Lung (tissue), 11 donors: ENCODE measurements at regions not wholly inside any gene's neighbourhood (a gene's known extent, or its start where the extent isn't known, plus 50 kb on each side); places are given as distances from the start of the nearest gene placed in this dataset.

ENCODE experiments used
- ATAC-seq: fragments of 200-7000 bp; cut with Tn5 transposase; one replicate; pipeline ENCODE4 v1.9.1; 2020; ENCODE audit warnings: moderate number of reproducible peaks; ENCODE audit not compliant: insufficient read depth, low FRiP score
- DNase-seq, 3 donors: peaks; one replicate each; pipeline ENCODE4 v3.0.0-alpha.2; 2013 to 2017
- H3K27ac ChIP-seq, 2 donors: one replicate each; pipeline ENCODE4 v1.5.1; 2013; ENCODE audit warnings: mild to moderate bottlenecking in 2 of 2, moderate library complexity in 2 of 2, control low read depth in 1 of 2, inconsistent platforms in 1 of 2, low read depth in 1 of 2, low read length in 1 of 2
- H3K27me3 ChIP-seq, 3 donors: one replicate each; pipeline ENCODE4 v1.5.1; 2013; ENCODE audit warnings: low read length in 2 of 3; ENCODE audit not compliant: control insufficient read depth in 3 of 3, insufficient read depth in 3 of 3
- H3K36me3 ChIP-seq, 4 donors: one replicate each; pipeline ENCODE4 v1.5.1; 2013; ENCODE audit warnings: low read length in 4 of 4, mild to moderate bottlenecking in 1 of 4, moderate library complexity in 1 of 4; ENCODE audit not compliant: control insufficient read depth in 4 of 4, insufficient read depth in 4 of 4
- H3K4me1 ChIP-seq, 5 donors: one replicate each; pipeline ENCODE4 v1.5.1; 2013; ENCODE audit warnings: low read length in 5 of 5, mild to moderate bottlenecking in 2 of 5, moderate library complexity in 1 of 5; ENCODE audit not compliant: control insufficient read depth in 5 of 5, insufficient read depth in 5 of 5
- H3K4me3 ChIP-seq: one replicate; pipeline ENCODE4 v1.5.1; 2013; ENCODE audit warnings: mild to moderate bottlenecking, control low read depth, moderate library complexity
- H3K9ac ChIP-seq, 2 donors: one replicate each; pipeline ENCODE4 v1.5.1; 2013; ENCODE audit warnings: low read length in 2 of 2, control low read depth in 1 of 2; ENCODE audit not compliant: insufficient read depth in 1 of 2
- H3K9me3 ChIP-seq, 4 donors: one replicate each; pipeline ENCODE4 v1.5.1; 2013; ENCODE audit warnings: low read length in 3 of 4, mild to moderate bottlenecking in 1 of 4, moderate library complexity in 1 of 4; ENCODE audit not compliant: control insufficient read depth in 4 of 4, insufficient read depth in 3 of 4
- WGBS, 2 donors: extraction: QIAGEN DNeasy Blood & Tissue Kit; methylation state at CpG; one replicate each; pipeline ENCODE4 v1.1.7; 2013; 5-methylcytosine and 5-hydroxymethylcytosine counted together
- TF ChIP-seq, protein P1 (sequence below): IDR thresholded peaks from 2 replicates; pipeline ENCODE4 v1.5.1; 2012; ENCODE audit warnings: mild to moderate bottlenecking; ENCODE audit errors: control extremely low read depth, extremely low read depth
- donor health status: control.
- donor health status: control.
- donor health status: Bipolar disorder and iron deficiency.
- donor health status: healthy.
- donor health status: DM: yes; HTN: yes; CAD: no.

DNA sequence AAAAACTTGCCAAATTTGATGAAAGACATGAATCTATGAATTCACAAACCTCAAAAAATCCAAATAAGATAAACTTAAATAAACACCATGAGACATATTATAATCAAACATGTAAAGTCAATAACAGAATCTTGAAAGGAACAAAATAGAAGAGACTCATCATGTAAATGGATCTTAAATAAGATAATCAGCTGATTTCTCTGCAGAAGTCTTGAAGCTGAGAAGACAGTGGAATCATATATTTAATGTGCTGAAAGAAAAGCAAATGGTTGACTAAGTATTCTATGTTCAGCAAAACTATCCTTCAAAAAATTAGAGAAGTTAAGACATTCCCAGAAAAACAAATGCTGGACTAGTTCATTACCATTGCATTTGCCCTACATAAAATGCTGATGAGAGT is 215.7 kb upstream of the SPIN4 start:
- ATAC-seq = no peak

DNA sequence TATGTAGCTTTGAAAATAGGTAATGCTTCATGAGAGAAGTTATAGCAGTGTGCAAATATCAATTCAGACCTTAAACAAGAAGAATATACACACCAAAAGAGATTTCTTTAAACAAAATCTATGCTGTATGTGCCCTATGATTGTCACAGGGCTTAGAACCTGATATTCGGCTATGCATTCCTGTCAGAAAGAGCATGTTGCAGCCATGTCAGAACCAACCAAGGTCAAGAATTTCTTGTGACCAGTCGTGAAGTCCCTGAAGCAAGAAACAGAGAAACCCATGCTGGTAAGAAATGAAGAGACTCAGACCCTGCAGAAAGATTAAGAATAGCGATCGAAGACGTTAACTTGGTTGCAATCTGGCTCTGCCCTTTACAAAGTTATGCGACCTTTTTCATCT is 210.3 kb upstream of the SPIN4 start:
- WGBS, 2 donors = 7 to 34% methylated on average over 6 of the region's 6 CpGs
- peak overlapping the region in 1 of 2 donors; percentile 87 for H3K9ac ChIP-seq
- ATAC-seq (no peak), DNase-seq (peak in 2 of 3 donors; percentile 16 to 19)
- peaks cover 0 to 6% (median 0%) of the 10 kb centered on the region in 5 donors for H3K4me1 ChIP-seq
- TF ChIP-seq, protein P1, sequence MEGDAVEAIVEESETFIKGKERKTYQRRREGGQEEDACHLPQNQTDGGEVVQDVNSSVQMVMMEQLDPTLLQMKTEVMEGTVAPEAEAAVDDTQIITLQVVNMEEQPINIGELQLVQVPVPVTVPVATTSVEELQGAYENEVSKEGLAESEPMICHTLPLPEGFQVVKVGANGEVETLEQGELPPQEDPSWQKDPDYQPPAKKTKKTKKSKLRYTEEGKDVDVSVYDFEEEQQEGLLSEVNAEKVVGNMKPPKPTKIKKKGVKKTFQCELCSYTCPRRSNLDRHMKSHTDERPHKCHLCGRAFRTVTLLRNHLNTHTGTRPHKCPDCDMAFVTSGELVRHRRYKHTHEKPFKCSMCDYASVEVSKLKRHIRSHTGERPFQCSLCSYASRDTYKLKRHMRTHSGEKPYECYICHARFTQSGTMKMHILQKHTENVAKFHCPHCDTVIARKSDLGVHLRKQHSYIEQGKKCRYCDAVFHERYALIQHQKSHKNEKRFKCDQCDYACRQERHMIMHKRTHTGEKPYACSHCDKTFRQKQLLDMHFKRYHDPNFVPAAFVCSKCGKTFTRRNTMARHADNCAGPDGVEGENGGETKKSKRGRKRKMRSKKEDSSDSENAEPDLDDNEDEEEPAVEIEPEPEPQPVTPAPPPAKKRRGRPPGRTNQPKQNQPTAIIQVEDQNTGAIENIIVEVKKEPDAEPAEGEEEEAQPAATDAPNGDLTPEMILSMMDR = no peak
- peaks cover 0 to 3% (median 0%) of the 10 kb centered on the region in 4 donors for H3K9me3 ChIP-seq
- no peaks in the 10 kb centered on the region for H3K27me3 ChIP-seq
- H3K4me3 ChIP-seq = no peak overlapping the region
- peaks cover 0 to 5% (median 0%) of the 10 kb centered on the region in 4 donors for H3K36me3 ChIP-seq
- peak overlapping the region in 1 of 2 donors; percentile 60 for H3K27ac ChIP-seq

More for the DNA sequence above, 215.7 kb upstream of the SPIN4 start:
- TF ChIP-seq, protein P1 = no peak
- peaks cover 0 to 4% (median 0%) of the 10 kb centered on the region in 5 donors for H3K4me1 ChIP-seq
- no peak for DNase-seq
- H3K9me3 ChIP-seq = peaks cover 0 to 3% (median 0%) of the 10 kb centered on the region in 4 donors
- H3K27ac ChIP-seq = no peak overlapping the region
- H3K9ac ChIP-seq = no peak overlapping the region
- H3K4me3 ChIP-seq = no peak overlapping the region
- H3K27me3 ChIP-seq = no peaks in the 10 kb centered on the region
- no peaks in the 10 kb centered on the region for H3K36me3 ChIP-seq

DNA sequence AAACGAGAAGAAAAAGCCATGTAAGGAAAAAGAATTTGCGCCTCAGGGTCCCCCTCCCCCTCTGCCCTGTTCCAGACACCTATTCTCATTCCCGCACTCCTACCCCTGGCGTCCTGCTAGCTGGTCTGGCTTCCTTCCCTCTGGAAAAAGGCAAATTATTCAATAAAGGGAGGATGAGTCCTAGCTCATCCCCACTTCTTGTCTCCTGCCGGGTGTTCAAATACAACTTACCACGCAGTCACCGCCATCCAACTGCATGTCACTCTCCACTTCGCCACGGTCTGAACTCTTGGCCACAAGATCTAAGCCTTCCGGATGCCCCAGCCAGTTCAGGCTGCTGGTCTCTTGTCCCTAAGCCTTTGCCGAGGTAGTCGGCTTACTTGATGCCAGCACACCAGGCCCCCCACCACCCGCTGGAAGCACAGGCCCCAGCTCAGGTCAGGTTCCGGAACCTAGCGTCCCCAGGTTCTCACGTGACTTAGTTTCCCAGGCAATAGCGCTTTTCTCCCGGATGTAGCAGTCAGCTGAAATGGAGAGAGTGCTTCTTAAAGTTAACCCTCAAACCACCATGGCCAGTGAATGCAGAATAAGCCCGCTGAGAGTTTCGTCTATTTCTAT is 209.6 kb upstream of the SPIN4 start:
- TF ChIP-seq, protein P1 = no peak
- WGBS, 2 donors = 0 to 24% methylated on average over 17 to 20 of the region's 20 CpGs
- peaks cover 0 to 3% (median 0%) of the 10 kb centered on the region in 4 donors for H3K9me3 ChIP-seq
- peak overlapping the region in 1 of 2 donors; percentile 87 for H3K9ac ChIP-seq
- peak; percentile 72 to 90 (median 85) for DNase-seq
- no peaks in the 10 kb centered on the region for H3K27me3 ChIP-seq
- peak; percentile 89 for ATAC-seq
- peak overlapping the region; percentile 74 for H3K4me3 ChIP-seq
- H3K36me3 ChIP-seq = peaks cover 0 to 5% (median 0%) of the 10 kb centered on the region in 4 donors
- H3K4me1 ChIP-seq = peaks cover 0 to 6% (median 0%) of the 10 kb centered on the region in 5 donors
- peak overlapping the region; percentile 75 to 78 for H3K27ac ChIP-seq
